ENCODE measurements at regions not wholly inside any gene's neighbourhood (a gene's known extent, or its start where the extent isn't known, plus 50 kb on each side); places are given as distances from the start of the nearest gene placed in this dataset.

- H3K9me3 ChIP-seq (replicated peaks; ENCODE audit: control insufficient read depth, insufficient read depth, low read length): no peaks in the 10 kb centered on the region
- SMC1A ChIA-PET (ENCODE audit: uncharacterized antibody, unreplicated experiment): no interaction called here
- TF ChIP-seq MXI1 (IDR thresholded peaks at IDR 0.05; ENCODE audit: low read depth, low read length) (no peak), SMARCA5 (IDR thresholded peaks at IDR 0.05) (no peak), ZNF384 (IDR thresholded peaks at IDR 0.05; ENCODE audit: borderline replicate concordance, low read depth, low read length) (no peak), PRDM15 (CRISPR knock-in tag; IDR thresholded peaks at IDR 0.05) (no peak), CHD4 (IDR thresholded peaks at IDR 0.05) (no peak), RAD21 (IDR thresholded peaks at IDR 0.05; ENCODE audit: insufficient read depth, low read depth, low read length) (no peak), PKNOX1 (IDR thresholded peaks at IDR 0.05) (no peak), ZBTB40 (IDR thresholded peaks at IDR 0.05; ENCODE audit: borderline replicate concordance) (no peak), SUPT20H (IDR thresholded peaks at IDR 0.05; ENCODE audit: borderline replicate concordance, control insufficient read depth, low read depth, low read length) (no peak), RFX5 (IDR thresholded peaks at IDR 0.05; ENCODE audit: low read depth, low read length) (no peak), HDAC6 (IDR thresholded peaks at IDR 0.05; ENCODE audit: unreplicated experiment) (no peak)
- no peaks in the 10 kb centered on the region for H3K79me2 ChIP-seq (ENCODE audit: control insufficient read depth, insufficient read depth, low read length)
- H4K20me1 ChIP-seq (ENCODE audit: control insufficient read depth, insufficient read depth): no peaks in the 10 kb centered on the region
- FAIRE-seq (peak; percentile 38), DNase-seq (ENCODE audit: low read depth, low spot score) (no peak), ATAC-seq (no peak)
- CTCF ChIA-PET: no interaction called here
- no peak overlapping the region for H3K4me3 ChIP-seq
- 47% methylated on average over 7 of the region's 7 CpGs for WGBS (ENCODE audit: insufficient coverage, insufficient replicate concordance, low lambda C conversion rate, missing lambda C conversion rate)
- in situ Hi-C loops (cut with MboI): no loop called here
- H3K4me1 ChIP-seq (ENCODE audit: control insufficient read depth, insufficient read depth, low read length): no peaks in the 10 kb centered on the region
- no peak overlapping the region for H3K27ac ChIP-seq (ENCODE audit: control insufficient read depth, insufficient read depth)
- H3K36me3 ChIP-seq (ENCODE audit: control insufficient read depth in 2 of 2, insufficient read depth in 2 of 2, low read length in 1 of 2): no peaks in the 10 kb centered on the region
- H2AFZ ChIP-seq (ENCODE audit: control insufficient read depth, low read depth, low read length): no peak overlapping the region
- no peak overlapping the region for H3K4me2 ChIP-seq (ENCODE audit: control insufficient read depth, insufficient read depth)
- BruUV-seq (replicated peaks): no TSS peak
- intact Hi-C loops (cut with micrococcal nuclease; ENCODE audit: unreplicated experiment): no loop called here
- RAD21 ChIA-PET (ENCODE audit: unreplicated experiment): no interaction called here
- no peaks in the 10 kb centered on the region for H3K27me3 ChIP-seq (replicated peaks in 1 of 2; ENCODE audit: control insufficient read depth in 2 of 2, insufficient read depth in 2 of 2, low read length in 1 of 2)
- H3K9ac ChIP-seq (ENCODE audit: control insufficient read depth, insufficient read depth, low read length): no peak overlapping the region
- POLR2A ChIA-PET: no interaction called here
These were observed 746.4 kb downstream of the MTRR start for GRCh38 chr5:8615142-8615858.

All from GM12878 (cell line).